ENCODE measurements at regions not wholly inside any gene's neighbourhood (a gene's known extent, or its start where the extent isn't known, plus 50 kb on each side); places are given as distances from the start of the nearest gene placed in this dataset.

DNA sequence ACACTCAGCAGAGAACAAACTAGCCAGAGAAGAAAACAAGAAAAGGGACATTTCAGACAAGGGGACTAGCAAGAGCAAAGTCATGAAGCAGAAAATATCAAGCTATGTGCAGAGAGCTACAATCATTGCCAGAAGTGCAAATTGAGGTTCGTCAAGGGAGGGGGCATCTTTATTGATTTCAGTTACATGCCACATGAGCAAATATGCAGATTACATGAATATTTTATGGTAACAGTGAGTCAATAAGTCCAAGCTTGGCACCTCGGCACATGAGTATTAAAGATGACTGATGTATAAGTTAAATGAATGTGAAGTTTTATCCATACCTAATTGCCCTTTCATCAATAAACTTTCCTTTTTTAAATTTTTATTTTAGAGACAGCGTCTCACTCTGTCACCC is 238.1 kb upstream of the DIAPH2 start:
- no TSS peak for BruUV-seq (replicated peaks)
- no peaks in the 10 kb centered on the region for H3K9me3 ChIP-seq (ENCODE audit: control insufficient read depth, insufficient read depth, low read depth, low read length)
- intact Hi-C loops (cut with micrococcal nuclease; ENCODE audit: unreplicated experiment) (no loop called here), in situ Hi-C loops (cut with HindIII; ENCODE audit: low pct_unique_long_range_greater_than_20kb, low sequenced_read_pairs) (no loop called here)
- ATAC-seq (no peak), DNase-seq (ENCODE audit: low read depth, low spot score) (no peak)
- ChIA-PET CTCF (no interaction called here), POLR2A (no interaction called here)
- H3K4me1 ChIP-seq (ENCODE audit: control insufficient read depth, insufficient read depth, low read length), result no peaks in the 10 kb centered on the region
- H3K27me3 ChIP-seq (ENCODE audit: control insufficient read depth, insufficient read depth, low read length), result no peaks in the 10 kb centered on the region
- no peak for TF ChIP-seq SIN3A (IDR thresholded peaks at IDR 0.05; ENCODE audit: borderline replicate concordance, insufficient read depth, low read depth, low read length)
- TF ChIP-seq CTCF (IDR thresholded peaks at IDR 0.05), result no peak
- no peak overlapping the region for H3K4me3 ChIP-seq (ENCODE audit: low read depth in 2 of 2, low read length in 2 of 2)
- no peak overlapping the region for H3K27ac ChIP-seq (ENCODE audit: low read length)
- no peaks in the 10 kb centered on the region for H3K36me3 ChIP-seq (ENCODE audit: control insufficient read depth, insufficient read depth, low read length)

GRCh38 chrX:96447161-96447560 is 237.5 kb upstream of the DIAPH2 start:
- H3K4me1 ChIP-seq (ENCODE audit: control insufficient read depth, insufficient read depth, low read length), result no peaks in the 10 kb centered on the region
- no peak overlapping the region for H3K27ac ChIP-seq (ENCODE audit: low read length)
- BruUV-seq (replicated peaks), result no TSS peak
- H3K27me3 ChIP-seq (ENCODE audit: control insufficient read depth, insufficient read depth, low read length), result no peaks in the 10 kb centered on the region
- no peaks in the 10 kb centered on the region for H3K36me3 ChIP-seq (ENCODE audit: control insufficient read depth, insufficient read depth, low read length)
- H3K9me3 ChIP-seq (ENCODE audit: control insufficient read depth, insufficient read depth, low read depth, low read length), result no peaks in the 10 kb centered on the region
- in situ Hi-C loops (cut with HindIII; ENCODE audit: low pct_unique_long_range_greater_than_20kb, low sequenced_read_pairs) (no loop called here), intact Hi-C loops (cut with micrococcal nuclease; ENCODE audit: unreplicated experiment) (no loop called here)
- DNase-seq (ENCODE audit: low read depth, low spot score) (no peak), ATAC-seq (no peak)
- TF ChIP-seq POLR2AphosphoS5 (IDR thresholded peaks at IDR 0.05; ENCODE audit: low read depth, low read length) (no peak), TCF7L2 (IDR thresholded peaks at IDR 0.05; ENCODE audit: low read depth, low read length) (no peak), REST (IDR thresholded peaks at IDR 0.05; ENCODE audit: insufficient read depth in 1 of 2, low read depth in 2 of 2, low read length in 1 of 2) (no peak), SIN3A (IDR thresholded peaks at IDR 0.05; ENCODE audit: borderline replicate concordance, insufficient read depth, low read depth, low read length) (no peak), CTCF (IDR thresholded peaks at IDR 0.05) (no peak)
- no peak overlapping the region for H3K4me3 ChIP-seq (ENCODE audit: low read depth in 2 of 2, low read length in 2 of 2)
- ChIA-PET POLR2A (interaction anchor here (0.5 kb wide), 1 partner anchor 35 kb away, joined by 4 read pairs; no protein-coding TSS in a partner anchor), CTCF (no interaction called here)

Measured in Panc1 (cell line).